ENCODE measurements at regions not wholly inside any gene's neighbourhood (a gene's known extent, or its start where the extent isn't known, plus 50 kb on each side); places are given as distances from the start of the nearest gene placed in this dataset.

DNA sequence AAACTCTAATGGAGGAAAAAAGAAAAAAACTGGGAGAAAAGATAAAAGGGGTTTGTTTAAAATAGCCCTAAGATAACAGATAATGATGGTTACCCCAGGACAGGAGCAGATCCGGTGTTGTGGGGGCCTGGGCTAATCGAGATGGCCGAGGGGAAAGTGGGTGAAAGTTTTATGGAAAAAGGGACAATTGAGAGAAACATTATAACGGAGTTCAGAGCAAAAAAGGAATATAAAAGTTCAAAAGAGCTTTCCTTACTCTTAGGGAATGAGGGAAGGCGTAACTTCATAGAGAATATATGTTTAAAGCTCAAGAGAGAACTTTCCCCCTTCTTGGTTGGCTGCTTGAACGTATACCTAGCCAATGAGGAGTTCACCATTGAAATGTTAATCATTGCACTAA lies 131.4 kb downstream of the BAMBI start:
- SMC1A ChIA-PET (ENCODE audit: uncharacterized antibody, unreplicated experiment) = no interaction called here
- POLR2A ChIA-PET = no interaction called here
- no peak overlapping the region for H2AFZ ChIP-seq (ENCODE audit: control insufficient read depth, low read depth, low read length)
- no peaks in the 10 kb centered on the region for H3K36me3 ChIP-seq (ENCODE audit: control insufficient read depth in 2 of 2, insufficient read depth in 2 of 2, low read length in 1 of 2)
- no peaks in the 10 kb centered on the region for H4K20me1 ChIP-seq (ENCODE audit: control insufficient read depth, insufficient read depth)
- no peaks in the 10 kb centered on the region; a peak in 2 of 4 replicates for H3K27me3 ChIP-seq (replicated peaks in 1 of 2; ENCODE audit: control insufficient read depth in 2 of 2, insufficient read depth in 2 of 2, low read length in 1 of 2)
- BruUV-seq (replicated peaks) = no TSS peak
- no peak overlapping the region for H3K4me2 ChIP-seq (ENCODE audit: control insufficient read depth, insufficient read depth)
- CTCF ChIA-PET = no interaction called here
- H3K9ac ChIP-seq (ENCODE audit: control insufficient read depth, insufficient read depth, low read length) = no peak overlapping the region
- H3K79me2 ChIP-seq (ENCODE audit: control insufficient read depth, insufficient read depth, low read length) = no peaks in the 10 kb centered on the region
- FAIRE-seq (no peak), DNase-seq (ENCODE audit: low read depth, low spot score) (no peak), ATAC-seq (no peak)
- H3K4me1 ChIP-seq (ENCODE audit: control insufficient read depth, insufficient read depth, low read length) = no peaks in the 10 kb centered on the region
- intact Hi-C loops (cut with micrococcal nuclease; ENCODE audit: unreplicated experiment) = no loop called here
- RAD21 ChIA-PET (ENCODE audit: unreplicated experiment) = no interaction called here
- H3K4me3 ChIP-seq = no peak overlapping the region
- TF ChIP-seq, protein P1, sequence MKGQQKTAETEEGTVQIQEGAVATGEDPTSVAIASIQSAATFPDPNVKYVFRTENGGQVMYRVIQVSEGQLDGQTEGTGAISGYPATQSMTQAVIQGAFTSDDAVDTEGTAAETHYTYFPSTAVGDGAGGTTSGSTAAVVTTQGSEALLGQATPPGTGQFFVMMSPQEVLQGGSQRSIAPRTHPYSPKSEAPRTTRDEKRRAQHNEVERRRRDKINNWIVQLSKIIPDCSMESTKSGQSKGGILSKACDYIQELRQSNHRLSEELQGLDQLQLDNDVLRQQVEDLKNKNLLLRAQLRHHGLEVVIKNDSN (IDR thresholded peaks at IDR 0.05; ENCODE audit: borderline replicate concordance, extremely low read length, insufficient read depth, low read depth, low read length) = no peak
- no peak overlapping the region for H3K27ac ChIP-seq (ENCODE audit: control insufficient read depth, insufficient read depth)
- in situ Hi-C loops (cut with MboI) = no loop called here
- H3K9me3 ChIP-seq (replicated peaks; ENCODE audit: control insufficient read depth, insufficient read depth, low read length) = no peaks in the 10 kb centered on the region
- WGBS (ENCODE audit: insufficient coverage, insufficient replicate concordance, low lambda C conversion rate, missing lambda C conversion rate) = 7% methylated on average over 6 of the region's 6 CpGs

DNA sequence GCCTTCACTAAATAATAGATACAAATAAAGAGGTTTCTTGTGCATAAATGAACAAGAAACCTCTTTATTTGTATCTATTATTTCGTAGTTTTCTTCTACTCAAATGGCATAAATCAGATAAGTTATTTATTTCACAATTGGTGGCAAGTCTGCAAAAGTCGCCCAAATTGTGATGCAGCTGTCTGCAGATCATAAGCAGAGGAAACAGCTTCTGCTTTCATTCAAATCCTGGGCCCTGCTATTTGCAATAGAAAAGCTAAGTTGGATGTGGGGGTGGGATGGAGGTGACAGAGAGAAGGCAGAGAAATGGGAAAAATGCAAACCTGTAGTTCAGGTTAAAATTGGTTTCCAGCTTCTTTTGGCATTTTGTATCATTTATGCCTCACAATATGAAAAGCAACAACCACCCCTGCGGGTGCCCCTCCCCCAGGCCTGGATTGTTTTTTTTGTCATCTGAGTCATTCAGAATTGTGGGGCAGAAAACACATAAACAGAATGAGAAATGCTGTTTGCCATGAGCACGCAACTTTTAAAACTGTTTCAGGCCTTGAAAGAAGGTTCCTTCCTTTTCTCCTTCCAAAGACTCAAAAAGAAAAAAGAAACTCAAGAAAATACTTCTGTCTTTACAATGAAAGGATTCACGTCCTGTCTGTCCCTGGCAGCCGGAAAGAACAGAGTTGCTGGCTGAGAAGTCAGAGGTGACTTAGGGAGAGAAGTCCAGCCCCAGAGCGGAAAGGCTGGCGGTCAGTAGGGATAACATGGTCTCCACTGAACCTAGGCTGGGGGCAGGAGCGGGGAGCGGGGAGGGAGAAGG lies 132.9 kb downstream of the BAMBI start:
- POLR2A ChIA-PET = no interaction called here
- 46% methylated on average over 10 of the region's 10 CpGs for WGBS (ENCODE audit: insufficient coverage, insufficient replicate concordance, low lambda C conversion rate, missing lambda C conversion rate)
- Histone ChIP-seq H3K4me1 (ENCODE audit: control insufficient read depth, insufficient read depth, low read length) (no peaks in the 10 kb centered on the region), H3K4me3 (no peak overlapping the region), H3K79me2 (ENCODE audit: control insufficient read depth, insufficient read depth, low read length) (no peaks in the 10 kb centered on the region), H2AFZ (ENCODE audit: control insufficient read depth, low read depth, low read length) (no peak overlapping the region), H3K36me3 (ENCODE audit: control insufficient read depth in 2 of 2, insufficient read depth in 2 of 2, low read length in 1 of 2) (no peaks in the 10 kb centered on the region), H3K4me2 (ENCODE audit: control insufficient read depth, insufficient read depth) (no peak overlapping the region), H3K27me3 (replicated peaks in 1 of 2; ENCODE audit: control insufficient read depth in 2 of 2, insufficient read depth in 2 of 2, low read length in 1 of 2) (no peaks in the 10 kb centered on the region; a peak in 2 of 4 replicates), H3K9ac (ENCODE audit: control insufficient read depth, insufficient read depth, low read length) (no peak overlapping the region), H3K9me3 (replicated peaks; ENCODE audit: control insufficient read depth, insufficient read depth, low read length) (no peaks in the 10 kb centered on the region), H3K27ac (ENCODE audit: control insufficient read depth, insufficient read depth) (no peak overlapping the region), H4K20me1 (ENCODE audit: control insufficient read depth, insufficient read depth) (no peaks in the 10 kb centered on the region)
- intact Hi-C loops (cut with micrococcal nuclease; ENCODE audit: unreplicated experiment) = no loop called here
- CTCF ChIA-PET = no interaction called here
- DNase-seq (ENCODE audit: low read depth, low spot score) (no peak), FAIRE-seq (no peak), ATAC-seq (no peak)
- in situ Hi-C loops (cut with MboI) = no loop called here
- no TSS peak for BruUV-seq (replicated peaks)
- SMC1A ChIA-PET (ENCODE audit: uncharacterized antibody, unreplicated experiment) = no interaction called here
- RAD21 ChIA-PET (ENCODE audit: unreplicated experiment) = no interaction called here
- no peak for TF ChIP-seq CHD2 (IDR thresholded peaks at IDR 0.05; ENCODE audit: borderline replicate concordance, low read depth, low read length)
- no peak for TF ChIP-seq ESRRA (IDR thresholded peaks at IDR 0.05; ENCODE audit: low read length)
- TF ChIP-seq, protein P2, sequence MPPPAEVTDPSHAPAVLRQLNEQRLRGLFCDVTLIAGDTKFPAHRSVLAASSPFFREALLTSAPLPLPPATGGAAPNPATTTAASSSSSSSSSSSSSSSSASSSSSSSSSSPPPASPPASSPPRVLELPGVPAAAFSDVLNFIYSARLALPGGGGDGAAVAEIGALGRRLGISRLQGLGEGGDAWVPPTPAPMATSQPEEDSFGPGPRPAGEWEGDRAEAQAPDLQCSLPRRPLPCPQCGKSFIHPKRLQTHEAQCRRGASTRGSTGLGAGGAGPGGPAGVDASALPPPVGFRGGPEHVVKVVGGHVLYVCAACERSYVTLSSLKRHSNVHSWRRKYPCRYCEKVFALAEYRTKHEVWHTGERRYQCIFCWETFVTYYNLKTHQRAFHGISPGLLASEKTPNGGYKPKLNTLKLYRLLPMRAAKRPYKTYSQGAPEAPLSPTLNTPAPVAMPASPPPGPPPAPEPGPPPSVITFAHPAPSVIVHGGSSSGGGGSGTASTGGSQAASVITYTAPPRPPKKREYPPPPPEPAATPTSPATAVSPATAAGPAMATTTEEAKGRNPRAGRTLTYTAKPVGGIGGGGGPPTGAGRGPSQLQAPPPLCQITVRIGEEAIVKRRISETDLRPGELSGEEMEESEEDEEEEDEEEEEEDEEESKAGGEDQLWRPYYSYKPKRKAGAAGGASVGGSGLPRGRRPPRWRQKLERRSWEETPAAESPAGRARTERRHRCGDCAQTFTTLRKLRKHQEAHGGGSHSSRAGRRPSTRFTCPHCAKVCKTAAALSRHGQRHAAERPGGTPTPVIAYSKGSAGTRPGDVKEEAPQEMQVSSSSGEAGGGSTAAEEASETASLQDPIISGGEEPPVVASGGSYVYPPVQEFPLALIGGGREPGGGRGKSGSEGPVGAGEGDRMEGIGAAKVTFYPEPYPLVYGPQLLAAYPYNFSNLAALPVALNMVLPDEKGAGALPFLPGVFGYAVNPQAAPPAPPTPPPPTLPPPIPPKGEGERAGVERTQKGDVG (CRISPR knock-in tag; IDR thresholded peaks at IDR 0.05) = no peak
- TF ChIP-seq ZNF274 (IDR thresholded peaks at IDR 0.05; ENCODE audit: insufficient read depth, insufficient read length) = no peak
- TF ChIP-seq, protein P3, sequence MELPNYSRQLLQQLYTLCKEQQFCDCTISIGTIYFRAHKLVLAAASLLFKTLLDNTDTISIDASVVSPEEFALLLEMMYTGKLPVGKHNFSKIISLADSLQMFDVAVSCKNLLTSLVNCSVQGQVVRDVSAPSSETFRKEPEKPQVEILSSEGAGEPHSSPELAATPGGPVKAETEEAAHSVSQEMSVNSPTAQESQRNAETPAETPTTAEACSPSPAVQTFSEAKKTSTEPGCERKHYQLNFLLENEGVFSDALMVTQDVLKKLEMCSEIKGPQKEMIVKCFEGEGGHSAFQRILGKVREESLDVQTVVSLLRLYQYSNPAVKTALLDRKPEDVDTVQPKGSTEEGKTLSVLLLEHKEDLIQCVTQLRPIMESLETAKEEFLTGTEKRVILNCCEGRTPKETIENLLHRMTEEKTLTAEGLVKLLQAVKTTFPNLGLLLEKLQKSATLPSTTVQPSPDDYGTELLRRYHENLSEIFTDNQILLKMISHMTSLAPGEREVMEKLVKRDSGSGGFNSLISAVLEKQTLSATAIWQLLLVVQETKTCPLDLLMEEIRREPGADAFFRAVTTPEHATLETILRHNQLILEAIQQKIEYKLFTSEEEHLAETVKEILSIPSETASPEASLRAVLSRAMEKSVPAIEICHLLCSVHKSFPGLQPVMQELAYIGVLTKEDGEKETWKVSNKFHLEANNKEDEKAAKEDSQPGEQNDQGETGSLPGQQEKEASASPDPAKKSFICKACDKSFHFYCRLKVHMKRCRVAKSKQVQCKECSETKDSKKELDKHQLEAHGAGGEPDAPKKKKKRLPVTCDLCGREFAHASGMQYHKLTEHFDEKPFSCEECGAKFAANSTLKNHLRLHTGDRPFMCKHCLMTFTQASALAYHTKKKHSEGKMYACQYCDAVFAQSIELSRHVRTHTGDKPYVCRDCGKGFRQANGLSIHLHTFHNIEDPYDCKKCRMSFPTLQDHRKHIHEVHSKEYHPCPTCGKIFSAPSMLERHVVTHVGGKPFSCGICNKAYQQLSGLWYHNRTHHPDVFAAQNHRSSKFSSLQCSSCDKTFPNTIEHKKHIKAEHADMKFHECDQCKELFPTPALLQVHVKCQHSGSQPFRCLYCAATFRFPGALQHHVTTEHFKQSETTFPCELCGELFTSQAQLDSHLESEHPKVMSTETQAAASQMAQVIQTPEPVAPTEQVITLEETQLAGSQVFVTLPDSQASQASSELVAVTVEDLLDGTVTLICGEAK (IDR thresholded peaks at IDR 0.05; ENCODE audit: borderline replicate concordance) = no peak
- no peak for TF ChIP-seq HDAC6 (IDR thresholded peaks at IDR 0.05; ENCODE audit: unreplicated experiment)

Measured in GM12878 (cell line).